ENCODE measurements at regions not wholly inside any gene's neighbourhood (a gene's known extent, or its start where the extent isn't known, plus 50 kb on each side); places are given as distances from the start of the nearest gene placed in this dataset.

DNA sequence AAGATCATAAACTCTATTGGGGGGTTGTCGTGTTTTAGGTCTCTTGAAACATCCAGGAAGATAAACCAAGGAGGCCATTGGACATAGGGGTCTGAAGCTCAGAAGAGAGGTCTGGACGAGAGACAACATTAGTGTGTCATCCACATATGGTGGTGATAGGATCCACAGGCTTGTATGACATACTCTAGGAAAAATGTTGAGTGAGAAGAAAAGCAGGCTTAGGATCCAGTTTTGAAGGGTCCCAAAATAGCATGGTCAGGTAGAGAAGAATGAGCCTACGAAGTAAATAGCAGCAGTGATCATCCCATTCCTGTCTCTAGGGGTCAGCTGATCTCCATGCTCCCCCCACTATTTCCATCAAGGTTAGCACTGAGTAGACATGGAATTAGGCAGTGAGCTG is 166.8 kb downstream of the ANKRD30B start:
- H3K36me3 ChIP-seq (ENCODE audit: insufficient read depth, low read length) = no peaks in the 10 kb centered on the region
- H3K9ac ChIP-seq (ENCODE audit: low read depth, low read length, poor library complexity, severe bottlenecking) = no peak overlapping the region
- H3K4me3 ChIP-seq (ENCODE audit: low read length, poor library complexity, severe bottlenecking) = no peak overlapping the region
- no peaks in the 10 kb centered on the region for H3F3A ChIP-seq (ENCODE audit: low read depth)
- H2AFZ ChIP-seq (ENCODE audit: low read length) = no peak overlapping the region
- no peaks in the 10 kb centered on the region for H3K27me3 ChIP-seq (ENCODE audit: insufficient read depth, low read length, poor library complexity, severe bottlenecking)
- no peaks in the 10 kb centered on the region for H4K20me1 ChIP-seq (ENCODE audit: insufficient read depth, low read length, poor library complexity, severe bottlenecking)
- no peak for TF ChIP-seq EZH2phosphoT487 (IDR thresholded peaks at IDR 0.05; ENCODE audit: borderline replicate concordance)
- no peaks in the 10 kb centered on the region for H3K79me2 ChIP-seq (ENCODE audit: insufficient read depth, low read length)
- no peaks in the 10 kb centered on the region for H3K9me3 ChIP-seq (ENCODE audit: insufficient read depth, low read depth, low read length)
- H3K9me2 ChIP-seq (replicated peaks; ENCODE audit: low read depth, low read length) = no peaks in the 10 kb centered on the region
- H3K4me2 ChIP-seq (ENCODE audit: low read depth, low read length, poor library complexity, severe bottlenecking) = no peak overlapping the region
- no peaks in the 10 kb centered on the region for H3K4me1 ChIP-seq (ENCODE audit: insufficient read depth, low read length, poor library complexity, severe bottlenecking)

DNA sequence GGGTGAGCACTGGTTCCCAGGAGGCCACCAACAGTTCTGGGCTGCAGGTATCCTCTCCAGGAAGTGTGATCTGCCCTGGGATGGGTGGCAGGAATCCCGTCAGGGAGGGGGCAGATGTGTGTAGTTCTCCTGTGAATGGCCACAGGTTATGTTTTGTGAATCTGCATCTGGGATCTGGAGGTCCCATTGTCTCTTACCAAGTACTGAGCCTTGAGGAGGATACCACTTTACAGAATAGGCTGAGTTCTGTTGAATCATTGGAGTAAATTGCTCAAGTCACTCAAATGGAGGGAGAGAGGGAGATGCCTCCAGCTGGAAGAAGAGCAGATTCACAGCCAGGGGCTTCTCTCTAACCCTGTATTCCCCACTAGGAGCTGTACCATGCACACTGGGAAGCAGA is 168.2 kb downstream of the ANKRD30B start:
- Histone ChIP-seq H3K4me2 (ENCODE audit: low read depth, low read length, poor library complexity, severe bottlenecking) (no peak overlapping the region), H3K4me3 (ENCODE audit: low read length, poor library complexity, severe bottlenecking) (no peak overlapping the region), H3K4me1 (ENCODE audit: insufficient read depth, low read length, poor library complexity, severe bottlenecking) (no peaks in the 10 kb centered on the region), H3F3A (ENCODE audit: low read depth) (no peaks in the 10 kb centered on the region), H3K27me3 (ENCODE audit: insufficient read depth, low read length, poor library complexity, severe bottlenecking) (no peaks in the 10 kb centered on the region), H3K9me2 (replicated peaks; ENCODE audit: low read depth, low read length) (no peaks in the 10 kb centered on the region), H3K79me2 (ENCODE audit: insufficient read depth, low read length) (no peaks in the 10 kb centered on the region), H3K9ac (ENCODE audit: low read depth, low read length, poor library complexity, severe bottlenecking) (no peak overlapping the region), H2AFZ (ENCODE audit: low read length) (no peak overlapping the region), H3K9me3 (ENCODE audit: insufficient read depth, low read depth, low read length) (no peaks in the 10 kb centered on the region), H4K20me1 (ENCODE audit: insufficient read depth, low read length, poor library complexity, severe bottlenecking) (no peaks in the 10 kb centered on the region), H3K36me3 (ENCODE audit: insufficient read depth, low read length) (no peaks in the 10 kb centered on the region)
- TF ChIP-seq EZH2phosphoT487 (IDR thresholded peaks at IDR 0.05; ENCODE audit: borderline replicate concordance) (no peak), CTCF (conservative IDR thresholded peaks at IDR 0.05; ENCODE audit: low read length) (no peak)

DNA sequence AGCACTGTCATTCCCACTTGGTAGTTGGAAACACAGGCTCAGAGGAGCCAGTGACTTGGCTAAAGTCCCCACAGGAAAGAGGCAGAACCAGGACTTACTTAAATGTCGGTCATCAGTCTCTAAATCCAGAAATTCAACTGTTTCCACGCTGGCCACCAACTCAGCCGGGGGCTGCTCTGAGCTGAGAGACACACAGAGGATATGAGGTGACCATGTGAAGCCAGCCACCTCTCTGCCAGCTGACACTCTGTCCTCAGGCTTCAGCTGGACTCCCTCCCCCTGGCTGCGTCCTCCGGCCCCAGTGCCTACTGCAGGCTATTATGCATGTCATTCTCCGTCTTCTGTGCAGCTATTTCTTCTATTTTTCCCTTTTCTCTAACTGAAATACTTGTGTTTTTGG is 168.9 kb downstream of the ANKRD30B start:
- no peaks in the 10 kb centered on the region for H3K27me3 ChIP-seq (ENCODE audit: insufficient read depth, low read length, poor library complexity, severe bottlenecking)
- H3K9me2 ChIP-seq (replicated peaks; ENCODE audit: low read depth, low read length) = no peaks in the 10 kb centered on the region
- no peaks in the 10 kb centered on the region for H3F3A ChIP-seq (ENCODE audit: low read depth)
- H3K4me3 ChIP-seq (ENCODE audit: low read length, poor library complexity, severe bottlenecking) = no peak overlapping the region
- H3K4me2 ChIP-seq (ENCODE audit: low read depth, low read length, poor library complexity, severe bottlenecking) = no peak overlapping the region
- no peak overlapping the region for H2AFZ ChIP-seq (ENCODE audit: low read length)
- no peaks in the 10 kb centered on the region for H4K20me1 ChIP-seq (ENCODE audit: insufficient read depth, low read length, poor library complexity, severe bottlenecking)
- no peaks in the 10 kb centered on the region for H3K36me3 ChIP-seq (ENCODE audit: insufficient read depth, low read length)
- H3K4me1 ChIP-seq (ENCODE audit: insufficient read depth, low read length, poor library complexity, severe bottlenecking) = no peaks in the 10 kb centered on the region
- no peaks in the 10 kb centered on the region for H3K9me3 ChIP-seq (ENCODE audit: insufficient read depth, low read depth, low read length)
- no peaks in the 10 kb centered on the region for H3K79me2 ChIP-seq (ENCODE audit: insufficient read depth, low read length)
- H3K9ac ChIP-seq (ENCODE audit: low read depth, low read length, poor library complexity, severe bottlenecking) = no peak overlapping the region
- TF ChIP-seq EZH2phosphoT487 (IDR thresholded peaks at IDR 0.05; ENCODE audit: borderline replicate concordance) (no peak), CTCF (conservative IDR thresholded peaks at IDR 0.05; ENCODE audit: low read length) (no peak)

DNA sequence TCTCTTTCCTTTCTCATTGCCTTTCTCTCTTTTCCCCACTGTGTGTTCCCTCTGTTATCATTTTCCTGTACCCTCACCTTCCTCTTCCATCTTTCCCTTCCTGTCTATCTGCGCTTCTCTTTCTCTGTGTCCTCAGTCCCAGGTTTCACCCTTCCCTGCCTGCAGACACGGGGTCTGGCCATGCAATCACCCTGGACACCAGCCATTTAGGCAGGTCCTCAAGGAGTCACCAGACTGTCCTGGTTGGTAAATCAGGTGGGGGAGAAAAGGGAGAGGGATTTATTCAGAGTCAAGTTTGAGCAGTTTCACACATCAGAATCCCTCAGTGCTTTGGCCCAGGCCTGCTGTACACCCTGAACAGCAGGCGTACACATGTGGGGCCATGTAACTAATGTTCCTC is 169.3 kb downstream of the ANKRD30B start:
- Histone ChIP-seq H3K79me2 (ENCODE audit: insufficient read depth, low read length) (no peaks in the 10 kb centered on the region), H3K27me3 (ENCODE audit: insufficient read depth, low read length, poor library complexity, severe bottlenecking) (no peaks in the 10 kb centered on the region), H3K4me1 (ENCODE audit: insufficient read depth, low read length, poor library complexity, severe bottlenecking) (no peaks in the 10 kb centered on the region), H3K9me3 (ENCODE audit: insufficient read depth, low read depth, low read length) (no peaks in the 10 kb centered on the region), H3F3A (ENCODE audit: low read depth) (no peaks in the 10 kb centered on the region), H4K20me1 (ENCODE audit: insufficient read depth, low read length, poor library complexity, severe bottlenecking) (no peaks in the 10 kb centered on the region), H3K9me2 (replicated peaks; ENCODE audit: low read depth, low read length) (no peaks in the 10 kb centered on the region), H3K4me3 (ENCODE audit: low read length, poor library complexity, severe bottlenecking) (no peak overlapping the region), H2AFZ (ENCODE audit: low read length) (no peak overlapping the region), H3K9ac (ENCODE audit: low read depth, low read length, poor library complexity, severe bottlenecking) (no peak overlapping the region), H3K4me2 (ENCODE audit: low read depth, low read length, poor library complexity, severe bottlenecking) (no peak overlapping the region), H3K36me3 (ENCODE audit: insufficient read depth, low read length) (no peaks in the 10 kb centered on the region)
- TF ChIP-seq EZH2phosphoT487 (IDR thresholded peaks at IDR 0.05; ENCODE audit: borderline replicate concordance) (no peak), CTCF (conservative IDR thresholded peaks at IDR 0.05; ENCODE audit: low read length) (no peak)

Data from Loucy (cell line).